ENCODE measurements at regions not wholly inside any gene's neighbourhood (a gene's known extent, or its start where the extent isn't known, plus 50 kb on each side); places are given as distances from the start of the nearest gene placed in this dataset.

- TF ChIP-seq CTCF (IDR thresholded peaks at IDR 0.05; ENCODE audit: low read depth, low read length, missing input control), result no peak
- no peak for TF ChIP-seq RAD21 (IDR thresholded peaks at IDR 0.05)
- no peak for TF ChIP-seq YY1 (IDR thresholded peaks at IDR 0.05)
- TF ChIP-seq JUND (IDR thresholded peaks at IDR 0.05), result no peak
Observed at GRCh38 chr13:83003185-83003584, 879.1 kb downstream of the SLITRK1 start.
